ACHN (cell line): ENCODE measurements at regions not wholly inside any gene's neighbourhood (a gene's known extent, or its start where the extent isn't known, plus 50 kb on each side); places are given as distances from the start of the nearest gene placed in this dataset.
A peak's percentile ranks its signal among the peaks of the same experiment; 100 is the strongest.
"Not testable (repeated sequence)": the region's sequence is repeated elsewhere in the genome, so short reads cannot be mapped to it uniquely, and the experiment has no call there.

Source experiments
- DNase-seq: peaks from one replicate; pipeline ENCODE4 v3.0.0-alpha.2; 2015
- in situ Hi-C: cut with HindIII; loops from 2 replicates; pipeline ENCODE4 v1.10.0; 2017; ENCODE audit warnings: low sequenced_read_pairs, low pct_ligation_motif_present, low pct_unique_long_range_greater_than_20kb

- no peak for DNase-seq
- in situ Hi-C loops: no loop called here
Observed at GRCh38 chr11:122025757-122026156, 90.3 kb downstream of the BLID start.

- DNase-seq: no peak
- in situ Hi-C loops: no loop called here
Observed at GRCh38 chr11:122024278-122024677, 91.7 kb downstream of the BLID start.

GRCh38 chr11:122023614-122024250 is 92.3 kb downstream of the BLID start:
- no peak for DNase-seq
- in situ Hi-C loops: no loop called here

GRCh38 chr11:122022646-122023045 is 93.4 kb downstream of the BLID start:
- DNase-seq: no peak
- in situ Hi-C loops: no loop called here

GRCh38 chr11:122020902-122021301 is 95.1 kb downstream of the BLID start:
- in situ Hi-C loops: no loop called here
- peak; percentile 2 for DNase-seq

- in situ Hi-C loops: no loop called here
- no peak for DNase-seq
Observed at GRCh38 chr11:122019908-122020694, 95.9 kb downstream of the BLID start.

GRCh38 chr11:122007601-122008071 is 108.4 kb downstream of the BLID start:
- no peak for DNase-seq
- in situ Hi-C loops: no loop called here

GRCh38 chr11:122004446-122004845 is 111.6 kb downstream of the BLID start:
- in situ Hi-C loops: no loop called here
- no peak for DNase-seq

- no peak for DNase-seq
- in situ Hi-C loops: no loop called here
Observed at GRCh38 chr11:122002926-122003325, 113.1 kb downstream of the BLID start.

GRCh38 chr11:122002047-122002446 is 114.0 kb downstream of the BLID start:
- no peak for DNase-seq
- in situ Hi-C loops: no loop called here

- no peak for DNase-seq
- in situ Hi-C loops: no loop called here
Observed at GRCh38 chr11:121999651-122000050, 116.4 kb downstream of the BLID start.

- in situ Hi-C loops: no loop called here
- DNase-seq: no peak
Observed at GRCh38 chr11:121996574-121996973, 119.4 kb downstream of the BLID start.

- no peak for DNase-seq
- in situ Hi-C loops: no loop called here
Observed at GRCh38 chr11:121983901-121984300, 132.1 kb downstream of the BLID start.

GRCh38 chr11:121977914-121978313 is 138.1 kb downstream of the BLID start:
- DNase-seq, in situ Hi-C loops: not testable (repeated sequence)

- in situ Hi-C loops: no loop called here
- no peak for DNase-seq
Observed at GRCh38 chr11:121968638-121969037, 147.4 kb downstream of the BLID start.

GRCh38 chr11:121967131-121967704 is 148.8 kb downstream of the BLID start:
- in situ Hi-C loops: no loop called here
- DNase-seq: no peak

GRCh38 chr11:121965330-121965729 is 150.7 kb downstream of the BLID start:
- no peak for DNase-seq
- in situ Hi-C loops: no loop called here

GRCh38 chr11:121964591-121964990 is 151.4 kb downstream of the BLID start:
- DNase-seq: no peak
- in situ Hi-C loops: no loop called here

GRCh38 chr11:121963846-121964245 is 152.2 kb downstream of the BLID start:
- in situ Hi-C loops, DNase-seq: not testable (repeated sequence)
